T-helper 2 cell treated with Interferon-gamma antibody and Interleukin-4, amounts not matched to agents 100 ng/mL and 5 ng/mL, for 36 hours (primary cell): ENCODE measurements at regions not wholly inside any gene's neighbourhood (a gene's known extent, or its start where the extent isn't known, plus 50 kb on each side); places are given as distances from the start of the nearest gene placed in this dataset.

Experiments
- intact Hi-C: fragments of 100-400 bp; cut with micrococcal nuclease; formaldehyde crosslinking; loops from one replicate; pipeline ENCODE4 v1.15.1; 2023

DNA sequence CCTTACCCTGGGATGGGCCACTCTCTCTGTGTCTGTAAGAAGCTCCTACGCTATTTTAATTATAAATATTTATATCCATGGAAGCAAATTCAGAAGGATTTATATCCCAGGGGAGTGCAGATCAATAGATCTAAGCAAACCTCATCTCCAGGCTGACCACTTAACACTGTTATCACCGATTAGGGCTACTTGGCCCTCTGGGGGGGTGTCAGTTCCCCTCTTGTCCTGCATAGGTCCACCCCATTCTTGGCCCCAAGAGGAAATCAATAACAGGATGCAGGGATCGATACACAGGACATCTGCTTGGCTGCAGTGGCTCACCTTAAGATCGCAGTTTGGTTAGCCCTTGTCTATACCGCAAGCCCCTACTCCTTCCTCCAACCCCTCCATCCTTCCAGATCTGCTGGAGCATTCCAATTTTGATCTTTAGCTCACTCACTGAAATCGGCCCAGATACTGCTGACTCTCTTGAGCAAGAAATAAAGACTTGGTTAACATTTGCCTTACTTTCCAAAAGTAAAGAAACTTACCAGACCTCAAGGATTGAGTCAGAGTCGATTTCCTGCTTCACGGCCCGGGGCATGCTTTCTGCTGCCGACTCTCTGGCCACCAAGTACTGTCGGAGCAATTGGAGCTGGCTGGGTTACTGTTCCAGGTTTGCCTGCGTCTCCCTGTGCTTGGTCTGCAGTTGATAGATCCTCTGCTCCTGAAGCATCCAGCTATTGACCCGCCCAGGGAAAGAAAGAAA, 112.3 kb upstream of the PMFBP1 start:
- intact Hi-C loops = no loop called here

DNA sequence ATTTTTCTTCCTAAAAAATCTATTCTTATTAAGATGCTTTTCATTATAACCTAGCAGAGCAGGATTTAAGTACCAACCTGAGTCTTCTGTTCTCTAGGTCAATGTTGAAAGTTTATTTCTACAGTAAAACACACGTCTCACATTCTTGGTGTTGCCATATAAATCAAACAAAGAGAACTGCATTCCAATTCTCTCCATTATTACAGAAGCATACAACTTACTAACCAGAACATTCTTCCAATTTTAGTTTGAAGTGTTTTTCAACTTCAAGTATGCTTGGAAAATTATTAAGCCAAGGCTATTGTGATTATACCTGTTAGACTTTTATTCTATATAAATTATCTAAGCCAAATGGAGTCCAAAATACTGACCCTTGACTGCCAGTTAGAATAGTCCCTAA, 110.4 kb upstream of the PMFBP1 start:
- intact Hi-C loops = no loop called here

DNA sequence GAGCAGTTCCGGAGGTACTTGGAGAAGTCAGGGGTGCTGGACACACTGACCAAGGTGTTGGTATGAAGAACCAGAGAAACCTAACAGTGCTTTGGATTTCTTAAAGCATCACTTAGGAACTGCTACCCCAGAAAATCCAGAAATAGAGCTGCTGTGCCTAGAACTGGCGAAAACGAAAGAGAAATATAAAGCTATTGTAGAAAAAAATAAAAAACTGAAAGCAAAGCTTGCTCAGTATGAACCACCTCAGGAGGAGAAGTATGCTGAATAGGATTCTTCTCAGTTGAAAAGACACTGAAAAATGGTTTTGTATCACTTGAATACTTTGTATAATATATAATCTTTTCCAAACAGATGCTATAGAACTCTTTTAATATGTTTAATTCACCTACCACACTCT, 106.3 kb upstream of the PMFBP1 start:
- intact Hi-C loops = no loop called here

DNA sequence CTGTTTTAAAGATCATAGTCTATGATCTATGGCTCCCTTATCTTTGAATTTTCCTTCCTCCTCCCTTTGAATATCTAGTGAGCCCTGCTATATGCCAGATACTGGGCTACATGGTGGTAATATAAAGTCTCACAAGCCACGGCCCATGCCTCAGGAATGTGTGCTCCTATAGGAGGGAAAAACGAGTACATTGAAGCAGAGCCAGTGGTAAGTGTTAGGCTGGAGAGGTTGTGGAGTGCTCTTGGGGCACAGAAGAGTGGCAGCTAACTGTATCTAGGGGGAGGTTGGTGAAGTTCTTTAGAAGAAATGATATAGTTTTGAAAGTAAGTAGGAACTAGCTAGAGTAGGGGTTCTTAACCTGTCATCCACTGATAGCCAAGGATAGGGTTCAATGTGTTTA, 105.8 kb upstream of the PMFBP1 start:
- intact Hi-C loops = no loop called here

DNA sequence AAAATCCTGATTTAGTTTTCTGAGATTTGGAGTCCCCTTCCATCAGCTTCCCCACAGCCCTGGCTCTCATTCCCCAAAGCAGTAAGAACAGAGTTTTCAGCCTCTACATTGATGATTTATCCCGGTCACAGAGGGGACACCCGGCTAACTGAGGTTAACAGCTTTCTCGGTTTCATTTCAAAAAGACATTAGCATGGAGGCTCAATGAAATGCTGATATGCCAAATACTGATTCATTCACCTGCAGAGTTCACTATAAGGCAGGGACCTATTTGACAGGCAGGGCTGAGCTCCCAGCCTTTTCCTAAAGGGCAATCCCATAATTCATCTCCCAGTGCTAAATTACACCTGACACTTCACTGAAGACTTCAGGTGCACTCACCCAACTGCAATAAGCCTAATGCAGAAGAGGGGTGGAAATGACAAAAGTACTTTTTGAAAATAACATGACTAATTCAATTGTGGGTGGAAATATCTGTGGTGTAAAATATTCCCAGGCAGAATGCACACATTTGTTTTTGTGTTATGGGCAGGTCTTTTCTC, 99.8 kb upstream of the PMFBP1 start:
- intact Hi-C loops = no loop called here

DNA sequence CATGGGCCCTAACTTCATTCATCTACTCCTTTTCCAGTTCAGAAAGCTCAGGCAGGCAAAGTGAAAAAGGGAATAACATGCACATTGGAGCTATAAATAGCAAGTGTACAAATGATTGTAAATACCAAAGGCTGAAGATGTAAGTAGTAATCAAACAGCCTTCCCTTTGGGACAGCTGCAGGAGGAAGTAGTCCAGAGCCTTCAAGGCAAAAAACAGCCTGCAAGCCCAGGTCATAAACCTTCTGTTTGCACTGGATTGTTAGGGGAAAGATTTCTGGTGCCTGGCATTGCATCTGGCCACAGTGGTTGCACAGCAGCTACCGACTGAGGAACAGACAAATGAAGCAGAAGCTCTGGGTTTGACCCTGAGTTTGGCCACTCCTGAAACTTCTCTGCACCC, 98.6 kb upstream of the PMFBP1 start:
- intact Hi-C loops = no loop called here

DNA sequence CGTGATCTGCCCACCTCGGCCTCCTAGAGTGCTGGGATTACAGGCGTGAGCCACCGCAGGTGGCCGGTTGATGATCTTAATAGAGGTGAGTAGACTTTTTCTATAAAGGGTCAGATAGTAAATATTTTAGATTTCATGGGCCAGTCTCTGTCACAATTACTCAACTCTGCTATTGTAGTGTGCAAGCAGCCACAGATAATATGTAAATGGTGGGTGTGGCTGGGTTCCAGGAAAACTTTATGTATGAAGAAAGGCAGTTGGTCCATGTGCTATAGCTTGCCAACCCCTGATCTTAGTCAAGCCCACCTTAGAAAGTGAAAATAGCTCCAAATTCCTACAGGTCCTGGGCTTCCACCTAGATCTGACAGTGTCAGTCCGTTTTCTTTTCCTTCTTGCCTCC, 94.9 kb upstream of the PMFBP1 start:
- intact Hi-C loops = no loop called here

DNA sequence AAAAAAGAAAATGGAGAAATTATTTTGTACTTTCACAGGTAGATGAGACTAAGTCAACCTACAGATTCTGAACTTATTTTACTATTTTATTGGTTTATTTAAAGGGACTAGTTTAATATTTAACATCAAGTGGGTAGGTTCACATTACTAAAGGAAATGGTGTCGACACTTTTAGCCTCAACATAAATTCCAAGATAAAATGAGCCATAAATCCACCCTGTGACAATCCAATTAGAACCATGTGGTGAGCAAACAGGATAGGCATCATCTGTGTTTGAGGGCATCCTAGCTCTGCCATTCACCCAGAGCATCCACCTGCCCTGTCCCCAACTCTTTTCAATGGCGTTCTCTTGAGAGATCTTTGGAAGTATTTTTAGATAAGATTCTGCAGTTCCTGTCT, 92.8 kb upstream of the PMFBP1 start:
- intact Hi-C loops = no loop called here

DNA sequence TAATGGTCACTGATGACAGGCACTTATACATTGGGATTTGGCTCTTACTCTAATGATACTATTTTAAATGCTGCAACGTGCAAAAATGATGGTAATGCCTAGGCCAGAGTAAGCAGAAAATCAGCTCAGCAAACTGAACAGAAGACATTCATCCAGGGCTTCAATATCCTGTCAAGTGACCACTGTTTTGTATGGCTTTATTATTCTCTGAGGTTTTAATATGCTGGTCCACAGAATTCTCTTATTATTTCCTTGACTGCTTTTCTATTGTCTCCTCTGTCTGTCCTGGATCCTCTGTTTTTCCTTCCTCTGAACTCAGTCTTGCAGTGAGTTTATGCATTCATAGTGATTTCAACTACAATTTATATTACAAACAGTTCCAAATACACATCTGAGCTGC, 90.8 kb upstream of the PMFBP1 start:
- intact Hi-C loops = no loop called here

DNA sequence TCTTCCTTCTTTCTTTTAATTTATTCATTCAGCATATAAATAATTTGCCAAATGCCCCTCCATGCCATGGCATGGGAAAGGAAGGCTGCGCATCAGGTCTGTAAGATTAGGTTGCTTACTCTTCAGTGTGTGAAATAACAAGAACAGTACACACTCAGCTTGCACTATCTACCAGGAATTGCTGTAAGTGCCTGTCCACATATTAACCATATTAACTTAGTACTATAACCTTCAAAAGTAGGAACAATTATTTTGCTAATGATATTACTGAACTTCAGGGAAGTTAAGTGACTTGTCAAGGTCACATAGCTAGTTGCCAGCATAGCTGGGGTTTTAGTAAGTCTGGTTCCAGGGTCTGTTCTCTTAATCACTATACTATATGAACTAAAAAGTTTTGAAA, 89.2 kb upstream of the PMFBP1 start:
- intact Hi-C loops = no loop called here

DNA sequence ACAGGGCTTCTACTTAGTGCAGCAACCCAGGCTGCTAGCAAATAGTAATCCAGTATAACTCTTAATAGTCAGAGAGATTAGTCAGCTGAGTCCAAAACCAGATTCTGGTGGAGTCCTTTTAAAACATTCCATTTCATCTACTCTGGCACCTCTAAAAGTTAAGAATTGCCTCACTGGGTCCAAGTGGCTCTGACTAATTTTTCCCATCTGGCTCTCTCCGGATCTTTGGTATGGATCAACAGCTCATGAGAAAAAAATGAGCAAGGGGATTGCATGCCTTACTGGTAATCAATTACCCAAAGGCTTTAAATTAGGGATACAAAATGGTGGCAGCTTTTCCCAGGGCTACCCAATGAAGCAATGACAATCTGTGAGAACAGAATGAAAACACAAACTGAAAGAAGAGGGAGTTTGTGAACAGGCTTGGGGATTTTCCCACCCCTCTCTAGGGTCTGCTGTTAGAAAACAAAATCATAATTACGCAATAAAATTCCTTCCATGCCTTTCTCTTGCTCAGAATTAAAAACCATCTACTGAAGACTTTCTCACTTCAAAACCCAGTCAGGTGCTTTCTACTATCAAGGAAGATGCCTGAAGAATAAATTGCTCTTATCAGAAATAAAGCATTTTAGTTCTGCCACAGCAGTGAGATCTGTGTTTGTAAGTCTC, 84.6 kb upstream of the PMFBP1 start:
- intact Hi-C loops = no loop called here

DNA sequence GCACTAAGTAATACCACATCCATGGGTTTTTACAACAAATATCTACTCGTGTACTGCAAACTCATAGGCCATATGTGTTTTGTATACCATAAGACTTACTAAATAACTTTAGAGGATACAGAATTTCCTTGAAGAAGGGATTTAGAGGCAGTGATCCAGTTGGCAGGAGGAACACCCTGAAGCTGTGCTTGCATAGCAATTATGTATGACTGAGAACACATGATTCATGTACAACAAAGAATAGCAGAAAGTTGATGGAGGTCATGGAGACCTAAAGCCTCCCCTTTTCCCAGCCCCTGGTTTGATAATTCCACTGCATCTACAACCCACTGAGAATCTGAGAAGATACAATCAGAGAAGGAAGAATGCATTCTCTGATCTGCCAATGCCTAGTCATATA, 83.8 kb upstream of the PMFBP1 start:
- intact Hi-C loops = no loop called here

DNA sequence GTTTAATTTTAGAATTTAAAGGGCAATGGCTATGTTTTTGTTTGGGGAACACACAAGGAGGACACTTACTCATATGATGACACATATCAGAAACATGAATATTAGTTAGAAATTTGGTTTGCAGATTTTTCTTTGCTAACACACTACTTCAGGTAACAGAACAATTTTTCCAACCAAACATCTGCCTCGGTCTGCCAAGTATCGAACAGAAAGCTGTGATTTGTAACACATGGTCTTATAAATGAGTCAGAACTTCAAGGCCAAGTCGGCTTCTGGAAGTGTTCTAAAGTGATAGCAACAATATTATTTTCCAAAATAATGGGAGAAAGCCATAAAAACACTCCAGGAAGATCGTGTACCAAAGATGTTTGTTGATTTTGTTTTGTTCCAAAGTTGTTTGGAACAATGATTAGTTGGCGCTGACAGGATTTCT, 75.9 kb upstream of the PMFBP1 start:
- intact Hi-C loops = no loop called here

DNA sequence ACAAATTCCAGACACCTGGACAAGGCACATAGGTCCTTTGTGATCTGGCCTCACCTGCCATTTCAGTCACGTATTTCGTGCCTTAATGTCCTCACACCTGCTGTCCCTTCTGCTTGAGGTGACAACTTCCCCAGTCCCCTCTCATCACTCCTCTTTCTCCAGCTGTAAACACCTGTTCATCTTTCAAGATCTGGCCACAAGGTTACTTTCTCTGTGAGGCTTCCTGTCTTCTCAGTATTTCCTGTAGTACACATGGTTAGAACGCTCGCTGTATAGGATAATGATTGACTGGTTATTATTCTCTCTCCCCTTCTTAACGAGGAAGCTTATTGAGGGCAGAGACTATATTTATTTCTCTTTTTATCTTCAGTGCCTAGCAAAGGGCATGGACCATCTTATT, 74.5 kb upstream of the PMFBP1 start:
- intact Hi-C loops = no loop called here

DNA sequence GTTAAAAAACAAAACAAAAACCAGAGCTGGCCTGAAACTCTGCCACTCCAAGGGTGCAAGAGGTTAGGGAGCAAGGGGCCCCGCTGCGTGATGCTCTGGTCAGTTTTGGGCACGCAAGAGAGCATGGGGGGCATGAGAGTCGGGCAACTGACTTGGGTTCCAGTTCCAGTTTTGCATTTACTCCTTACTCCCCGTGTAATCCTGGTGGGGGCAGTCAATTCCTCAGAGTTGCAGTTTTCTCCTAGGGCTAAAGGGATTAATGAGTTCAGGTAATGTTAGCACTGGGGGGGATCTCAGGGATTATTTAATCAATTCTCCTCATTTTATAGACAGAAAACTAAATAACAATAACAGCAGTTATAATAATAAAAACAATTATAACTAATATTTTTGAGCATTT, 72.9 kb upstream of the PMFBP1 start:
- intact Hi-C loops = loop anchor here (5.0 kb wide), 1 partner anchor 222 kb away; no protein-coding TSS in a partner anchor

DNA sequence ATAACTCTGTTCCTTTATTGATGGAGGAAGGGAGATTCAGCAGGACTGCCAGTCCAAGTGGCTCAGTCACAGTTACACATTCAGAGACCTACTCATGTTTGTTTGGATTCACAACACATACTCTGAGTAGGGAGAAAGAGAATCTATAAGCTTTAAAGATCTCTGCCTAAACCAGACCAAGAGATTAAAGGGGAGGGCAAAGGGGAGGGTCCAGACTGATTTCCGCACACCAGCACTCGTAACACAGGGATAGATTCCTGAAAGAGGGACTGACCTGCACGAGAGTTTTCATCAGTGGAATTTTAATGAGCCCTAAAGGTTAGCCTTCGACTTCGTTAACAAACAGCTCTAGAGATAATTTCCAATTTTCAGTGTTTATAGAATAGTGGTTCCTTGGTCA, 71.7 kb upstream of the PMFBP1 start:
- intact Hi-C loops = loop anchor here (5.0 kb wide), 1 partner anchor 224 kb away; no protein-coding TSS in a partner anchor

DNA sequence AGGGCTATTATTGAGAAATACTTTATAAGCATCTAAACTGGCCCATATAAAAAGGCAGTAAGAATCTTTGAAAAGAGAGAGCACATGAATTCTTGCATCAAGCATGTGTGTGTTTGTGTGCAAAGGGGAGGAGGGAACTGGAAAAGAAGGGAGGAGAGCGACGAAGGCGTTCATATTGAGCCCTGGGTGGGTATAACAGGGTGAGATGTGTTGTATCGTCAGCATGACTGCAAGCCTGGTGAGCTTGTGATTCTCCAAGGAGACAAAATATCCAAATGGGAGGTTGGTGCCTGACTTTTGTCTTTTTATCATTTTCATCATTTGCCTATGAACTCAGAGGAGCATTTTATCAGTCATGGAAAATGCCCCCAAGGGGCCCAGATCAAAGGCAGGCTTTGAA, 70.8 kb upstream of the PMFBP1 start:
- intact Hi-C loops = loop anchor here (5.0 kb wide), 1 partner anchor 225 kb away; no protein-coding TSS in a partner anchor

DNA sequence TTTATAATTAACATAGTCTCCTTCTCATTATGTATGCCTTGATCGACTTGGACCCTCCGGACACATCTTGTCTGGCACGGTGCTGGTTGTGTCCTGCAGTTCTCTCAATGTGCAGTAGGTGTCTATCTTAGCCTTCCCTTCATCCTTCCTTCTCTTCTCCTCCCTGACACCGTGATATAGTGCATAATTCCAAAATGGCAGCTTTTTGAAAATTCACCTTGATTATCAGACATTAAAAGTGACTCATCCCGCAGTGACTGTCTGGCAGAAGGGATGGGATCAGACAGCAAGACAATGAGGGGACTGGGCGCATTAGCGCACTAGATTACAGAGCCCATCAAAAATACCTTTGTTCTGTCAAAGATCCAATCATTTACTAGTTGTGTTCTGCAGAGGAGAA, 70.0 kb upstream of the PMFBP1 start:
- intact Hi-C loops = loop anchor here (5.0 kb wide), 1 partner anchor 225 kb away; no protein-coding TSS in a partner anchor

DNA sequence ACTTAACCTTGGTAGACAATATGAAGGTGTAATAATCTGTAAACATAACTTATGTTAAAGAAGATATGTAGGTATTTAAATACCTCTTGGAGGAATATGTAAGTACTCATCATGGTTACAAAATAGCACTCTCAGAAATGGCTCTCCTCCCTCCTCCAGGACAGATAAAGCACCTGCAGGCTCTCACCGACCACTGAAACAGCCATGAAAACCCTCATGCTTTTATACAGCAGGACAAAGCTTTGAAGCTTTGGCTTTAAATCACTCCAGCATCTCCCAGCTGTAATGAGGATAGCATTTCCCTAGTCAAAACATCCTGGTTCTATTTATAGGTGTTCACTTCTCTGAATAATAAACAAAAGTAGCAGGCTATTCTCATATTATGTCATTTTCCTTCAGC, 69.1 kb upstream of the PMFBP1 start:
- intact Hi-C loops = loop anchor here (5.0 kb wide), 1 partner anchor 226 kb away; no protein-coding TSS in a partner anchor

DNA sequence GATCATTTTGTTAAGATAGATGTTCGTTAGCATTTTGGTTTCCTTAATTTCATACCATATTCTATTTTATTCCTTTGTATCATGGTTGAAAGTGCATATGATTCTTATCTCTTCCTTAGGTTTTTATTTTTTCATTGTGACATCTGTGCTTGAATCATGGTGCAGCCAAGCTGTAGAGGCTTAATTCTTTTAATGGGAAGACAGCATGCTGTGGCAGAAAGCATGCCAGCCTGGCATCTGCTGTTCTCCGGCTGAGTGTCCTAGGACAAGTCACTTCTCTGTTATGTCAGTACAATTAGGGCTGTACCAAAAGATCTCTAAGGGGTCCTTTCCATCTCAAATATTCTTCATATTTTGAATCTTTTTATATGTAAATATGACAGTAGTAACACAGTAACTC, 68.5 kb upstream of the PMFBP1 start:
- intact Hi-C loops = loop anchor here (5.0 kb wide), 1 partner anchor 227 kb away; no protein-coding TSS in a partner anchor

DNA sequence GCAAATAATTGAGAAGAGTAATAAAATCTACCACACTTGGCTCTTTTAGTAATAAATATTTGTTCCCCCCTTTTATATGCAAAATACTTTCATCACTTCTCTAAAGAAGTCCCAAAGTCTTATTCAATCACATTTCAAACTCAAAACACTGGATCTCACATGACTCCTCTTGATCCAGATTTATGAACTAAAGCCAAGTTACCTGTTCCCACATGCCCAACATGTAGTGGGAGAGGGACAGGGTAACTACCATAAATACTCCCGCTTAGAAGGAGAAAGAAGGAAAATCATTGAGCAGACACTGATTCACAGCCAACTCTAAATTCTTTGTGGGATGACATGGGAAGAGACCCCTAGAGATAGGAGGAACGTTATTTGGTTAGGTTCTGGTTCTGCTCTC, 64.9 kb upstream of the PMFBP1 start:
- intact Hi-C loops = no loop called here

DNA sequence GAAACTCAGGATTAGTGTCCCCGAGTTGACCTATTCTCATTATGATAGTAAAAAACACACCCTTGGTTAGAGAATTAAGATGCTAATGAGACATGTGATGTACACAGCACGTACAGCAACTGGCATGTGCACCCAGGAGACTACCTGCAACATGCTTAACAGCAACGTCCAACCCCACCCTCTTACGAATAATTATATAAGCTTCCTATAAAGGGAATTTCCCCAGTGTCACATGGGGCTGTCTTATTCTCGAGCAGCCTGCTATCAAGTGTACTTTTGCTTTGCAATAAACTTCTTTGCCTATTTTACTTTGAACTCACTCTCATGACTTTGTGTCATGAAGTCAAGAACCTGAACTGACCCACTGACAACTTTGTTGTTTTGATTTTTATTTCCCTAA, 62.4 kb upstream of the PMFBP1 start:
- intact Hi-C loops = no loop called here

DNA sequence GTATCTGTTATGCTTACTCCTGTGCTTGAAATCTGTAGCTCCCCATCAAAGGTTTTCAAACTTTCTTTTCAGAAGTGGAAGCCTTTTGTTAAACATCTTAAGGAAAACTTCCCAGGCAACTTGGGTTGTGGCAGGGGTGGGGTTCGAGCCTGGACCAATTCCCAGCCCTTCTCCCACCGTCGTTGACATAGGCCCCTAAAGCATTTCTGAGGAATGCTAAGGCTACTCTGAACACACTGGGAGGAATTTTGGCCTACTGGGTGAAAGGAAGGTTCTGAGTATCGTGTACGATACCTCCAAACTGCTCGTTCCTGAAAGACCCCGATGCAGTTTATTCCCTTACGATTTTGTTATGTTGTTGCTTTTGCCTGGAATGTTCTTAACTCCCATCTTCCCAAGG, 56.1 kb upstream of the PMFBP1 start:
- intact Hi-C loops = no loop called here
